Common myeloid progenitor, CD34-positive (primary cell): ENCODE measurements at regions not wholly inside any gene's neighbourhood (a gene's known extent, or its start where the extent isn't known, plus 50 kb on each side); places are given as distances from the start of the nearest gene placed in this dataset.

Experiments
- CTCF ChIA-PET: fragments of 350-600 bp; sonication (Branson Sonifier 250); formaldehyde crosslinking; loops from one replicate; lab custom pipeline; 2021; ENCODE audit warnings: antibody characterized with exemption; lab: Charles Lee
- POLR2A ChIA-PET: fragments of 350-600 bp; sonication (Branson Sonifier 250); formaldehyde crosslinking; loops from one replicate; lab custom pipeline; 2021; ENCODE audit warnings: antibody characterized with exemption; lab: Charles Lee
- DNase-seq, 3 donors: peaks; one replicate each; pipeline versions ENCODE4 v3.0.0 to v3.0.0-alpha.2; 2013
- H3K27ac ChIP-seq, 2 experiments: 1 replicate in 1 of 2; 2 replicates in 1 of 2; pipeline ENCODE4 v1.7.0; 2013; ENCODE audit warnings: inconsistent platforms in 2 of 2, low read length in 2 of 2, mild to moderate bottlenecking in 2 of 2, low read depth in 1 of 2, moderate library complexity in 1 of 2; ENCODE audit not compliant: severe bottlenecking in 2 of 2, insufficient read depth in 1 of 2, poor library complexity in 1 of 2
- H3K27me3 ChIP-seq, 5 experiments: replicated peaks in 2 of 5; 1 replicate in 3 of 5; 2 replicates in 2 of 5; pipeline versions ENCODE4 v1.6.1 to v1.7.0; 2013; ENCODE audit warnings: low read length in 4 of 5, mild to moderate bottlenecking in 2 of 5, moderate library complexity in 2 of 5, inconsistent platforms in 1 of 5; ENCODE audit not compliant: insufficient read depth in 5 of 5, control insufficient read depth in 4 of 5
- H3K36me3 ChIP-seq, 4 experiments: 1 replicate in 2 of 4; 2 replicates in 2 of 4; pipeline versions ENCODE4 v1.6.1 to v1.7.0; 2013; ENCODE audit warnings: low read length in 3 of 4, control low read depth in 1 of 4, mild to moderate bottlenecking in 1 of 4; ENCODE audit not compliant: control insufficient read depth in 4 of 4, insufficient read depth in 4 of 4
- H3K4me1 ChIP-seq, 4 experiments: 1 replicate in 3 of 4; 2 replicates in 1 of 4; pipeline versions ENCODE4 v1.6.1 to v1.7.1; 2013; ENCODE audit warnings: low read length in 3 of 4, mild to moderate bottlenecking in 3 of 4, control low read depth in 1 of 4, inconsistent platforms in 1 of 4, moderate library complexity in 1 of 4; ENCODE audit not compliant: control insufficient read depth in 4 of 4, insufficient read depth in 4 of 4; ENCODE audit errors: control extremely low read depth in 1 of 4
- H3K4me3 ChIP-seq, 7 experiments: 1 replicate in 4 of 7; 2 replicates in 3 of 7; pipeline versions ENCODE4 v1.5.1 to v1.7.0; 2013; ENCODE audit warnings: mild to moderate bottlenecking in 7 of 7, low read length in 6 of 7, moderate library complexity in 6 of 7, inconsistent platforms in 2 of 7, low read depth in 2 of 7, control low read depth in 1 of 7; ENCODE audit not compliant: insufficient read depth in 4 of 7, control insufficient read depth in 1 of 7; ENCODE audit errors: extremely low read depth in 1 of 7
- H3K9me3 ChIP-seq, 5 experiments: 1 replicate in 4 of 5; 2 replicates in 1 of 5; pipeline versions ENCODE4 v1.6.1 to v1.7.1; 2013; ENCODE audit warnings: low read length in 4 of 5, mild to moderate bottlenecking in 2 of 5, inconsistent platforms in 1 of 5, low read depth in 1 of 5, moderate library complexity in 1 of 5; ENCODE audit not compliant: control insufficient read depth in 4 of 5, insufficient read depth in 2 of 5; ENCODE audit errors: control extremely low read depth in 1 of 5
- WGBS: methylation state at CpG from one replicate; pipeline ENCODE4 v1.1.5; 2013; ENCODE audit not compliant: insufficient coverage; 5-methylcytosine and 5-hydroxymethylcytosine counted together

DNA sequence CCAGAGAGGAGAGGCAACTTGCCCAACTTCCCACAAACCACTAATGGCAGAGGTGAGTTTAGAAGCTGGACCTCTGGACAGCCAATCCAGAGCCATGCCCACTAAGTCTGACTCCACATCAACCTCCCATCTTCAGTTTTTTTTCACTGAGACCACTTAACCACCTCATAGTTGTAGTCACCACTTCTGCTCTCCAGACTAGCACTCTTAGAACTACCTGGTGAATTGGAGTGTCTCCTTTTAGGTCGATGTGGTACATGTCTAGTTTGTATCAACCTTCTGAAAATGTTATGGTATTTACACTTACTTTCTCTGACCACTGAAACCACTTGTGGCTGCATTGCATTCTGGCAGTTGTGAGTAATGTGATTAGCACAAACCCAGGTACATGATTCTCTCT, 743.6 kb upstream of the FANCL start:
- CTCF ChIA-PET: no interaction called here
- Histone ChIP-seq H3K4me3 (no peak overlapping the region), H3K4me1 (peaks cover 0 to 10% (median 2%) of the 10 kb centered on the region in 4 experiments), H3K27ac (no peak overlapping the region), H3K36me3 (no peaks in the 10 kb centered on the region), H3K9me3 (no peaks in the 10 kb centered on the region), H3K27me3 (no peaks in the 10 kb centered on the region)
- no CpG with 5 or more reads among the region's 1 CpG for WGBS
- POLR2A ChIA-PET: no interaction called here
- peak in 2 of 3 donors; percentile 8 to 33 for DNase-seq

DNA sequence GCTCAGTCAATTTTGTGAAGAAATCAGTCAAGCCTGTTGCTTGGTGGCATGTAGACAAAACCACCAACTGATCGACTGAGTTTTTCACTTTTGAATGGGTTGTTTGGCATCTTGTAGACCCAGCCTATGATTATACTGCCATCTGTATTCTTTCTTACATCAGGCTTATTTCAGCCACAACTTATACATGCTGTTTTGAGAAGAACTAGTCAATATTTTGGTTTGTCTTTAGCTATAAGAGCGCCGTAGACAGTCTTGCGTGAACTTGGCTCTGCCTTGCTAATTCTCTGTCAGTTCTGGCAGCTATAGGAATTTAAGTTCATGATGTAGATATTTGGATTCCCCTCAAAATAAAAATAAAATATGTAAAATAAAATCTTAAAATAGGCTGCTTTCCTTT, 742.0 kb upstream of the FANCL start:
- WGBS: no CpG with 5 or more reads among the region's 4 CpGs
- no peaks in the 10 kb centered on the region for H3K9me3 ChIP-seq
- no peak overlapping the region for H3K4me3 ChIP-seq
- ChIA-PET POLR2A (no interaction called here), CTCF (no interaction called here)
- no peak for DNase-seq
- no peaks in the 10 kb centered on the region for H3K36me3 ChIP-seq
- no peak overlapping the region for H3K27ac ChIP-seq
- peaks cover 0 to 10% (median 2%) of the 10 kb centered on the region in 4 experiments for H3K4me1 ChIP-seq
- no peaks in the 10 kb centered on the region for H3K27me3 ChIP-seq

DNA sequence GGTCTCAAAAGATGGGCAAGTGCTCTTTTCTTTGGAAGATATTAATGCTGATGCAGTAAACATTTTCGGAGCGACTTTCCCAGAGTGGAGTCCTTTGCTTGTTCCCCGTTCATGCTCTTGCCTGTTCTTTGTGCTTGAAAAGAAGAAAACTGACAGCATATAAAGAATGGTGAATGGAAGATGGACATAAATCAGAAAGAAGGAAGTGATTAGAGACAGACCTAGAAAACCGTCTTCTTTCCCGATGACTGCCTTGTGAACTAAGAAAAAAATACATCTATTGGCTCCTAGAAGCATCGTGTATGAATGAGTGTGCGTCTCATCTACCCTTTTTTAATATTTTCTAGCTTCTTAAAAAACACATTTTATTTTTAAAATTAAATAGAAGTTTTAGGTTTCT, 740.1 kb upstream of the FANCL start:
- ChIA-PET POLR2A (no interaction called here), CTCF (interaction anchor here (0.6 kb wide), 1 partner anchor 9 kb away, joined by 3 read pairs; no protein-coding TSS in a partner anchor)
- no peaks in the 10 kb centered on the region for H3K9me3 ChIP-seq
- H3K27ac ChIP-seq: no peak overlapping the region
- no peaks in the 10 kb centered on the region for H3K27me3 ChIP-seq
- H3K4me3 ChIP-seq: no peak overlapping the region
- peak in 2 of 3 donors; percentile 16 to 26 for DNase-seq
- peaks cover 0 to 10% (median 2%) of the 10 kb centered on the region in 4 experiments for H3K4me1 ChIP-seq
- no peaks in the 10 kb centered on the region for H3K36me3 ChIP-seq
- 47% methylated on average over 4 of the region's 7 CpGs for WGBS

DNA sequence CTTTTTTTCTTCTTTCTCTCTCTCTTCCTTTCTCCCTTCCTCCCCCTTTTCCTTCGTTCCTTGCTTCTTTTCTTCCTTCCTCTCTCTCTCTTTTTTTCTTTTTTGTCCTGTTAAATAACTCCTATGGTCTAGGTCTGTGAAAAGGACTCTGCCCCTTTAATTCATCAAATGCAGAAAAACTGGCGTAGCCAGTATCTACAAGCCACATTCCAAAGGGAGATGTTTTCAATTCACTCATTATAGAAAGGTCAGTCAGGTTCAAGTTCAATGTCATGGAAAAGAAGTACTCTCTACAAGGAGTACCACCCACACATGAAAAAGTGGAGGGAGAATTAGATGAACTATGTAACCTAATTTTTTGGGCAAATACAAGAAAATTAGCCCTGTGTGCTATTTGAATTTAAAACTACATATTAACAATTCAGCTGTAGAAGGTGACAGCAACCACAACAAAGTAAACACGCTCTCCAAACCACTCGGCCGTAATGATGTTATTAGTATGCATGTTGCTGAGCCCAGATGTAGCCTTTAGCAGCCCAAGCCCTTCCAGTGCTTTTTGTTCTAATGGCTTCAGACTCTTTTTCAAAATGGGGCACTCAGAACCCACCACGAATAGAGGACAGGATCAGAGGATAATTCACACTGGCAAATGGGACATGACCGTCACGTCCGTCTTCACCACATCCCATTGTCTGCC, 735.4 kb upstream of the FANCL start:
- 97% methylated on average over 4 of the region's 9 CpGs for WGBS
- Histone ChIP-seq H3K9me3 (no peaks in the 10 kb centered on the region), H3K27ac (no peak overlapping the region), H3K36me3 (no peaks in the 10 kb centered on the region), H3K4me3 (no peak overlapping the region), H3K4me1 (peaks cover 0 to 4% (median 2%) of the 10 kb centered on the region in 4 experiments), H3K27me3 (no peaks in the 10 kb centered on the region)
- ChIA-PET POLR2A (no interaction called here), CTCF (no interaction called here)
- no peak for DNase-seq

DNA sequence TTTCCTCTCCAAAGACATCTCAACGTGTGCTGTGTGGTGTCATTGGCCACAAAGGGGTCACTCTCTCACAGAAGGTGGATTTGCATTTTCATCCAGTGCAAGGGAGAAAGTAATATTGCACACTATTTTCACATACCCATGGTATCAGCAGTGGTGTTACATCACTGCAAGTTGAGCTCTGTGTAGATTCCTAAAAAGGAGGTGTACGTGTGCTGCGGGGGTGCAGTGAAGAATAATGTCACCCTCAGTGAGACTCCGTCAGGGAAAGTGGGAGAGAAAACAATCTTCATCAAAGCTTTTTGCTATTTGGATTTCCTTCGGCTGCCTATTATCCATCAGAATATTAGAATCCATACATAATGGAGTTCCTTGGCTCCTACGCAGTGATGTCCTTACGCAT, 733.8 kb upstream of the FANCL start:
- Histone ChIP-seq H3K4me3 (no peak overlapping the region), H3K27me3 (no peaks in the 10 kb centered on the region), H3K27ac (no peak overlapping the region), H3K9me3 (no peaks in the 10 kb centered on the region), H3K4me1 (no peaks in the 10 kb centered on the region), H3K36me3 (no peaks in the 10 kb centered on the region)
- POLR2A ChIA-PET: no interaction called here
- CTCF ChIA-PET: no interaction called here
- no peak for DNase-seq
- WGBS: 100% methylated on average over 5 of the region's 7 CpGs

DNA sequence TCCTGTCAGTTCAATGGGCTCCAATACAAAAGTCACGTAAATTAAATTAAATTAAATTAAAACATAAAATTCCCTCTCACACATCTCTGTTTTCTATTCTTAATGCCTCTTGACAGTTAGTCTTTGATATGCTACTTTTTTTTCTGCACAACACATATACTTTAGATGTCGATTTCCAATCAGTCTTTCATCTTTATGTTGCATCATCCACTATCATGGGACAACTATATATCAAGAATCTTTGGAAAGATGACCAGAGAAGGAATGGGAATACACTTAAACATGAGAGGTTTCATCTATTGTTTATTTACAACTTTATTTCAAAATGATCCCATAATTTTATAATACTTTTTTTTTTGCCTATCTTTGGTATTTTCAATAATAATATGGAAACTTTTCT, 733.3 kb upstream of the FANCL start:
- ChIA-PET POLR2A (interaction anchor here (0.8 kb wide), 1 partner anchor 21 kb away, joined by 3 read pairs; no protein-coding TSS in a partner anchor), CTCF (no interaction called here)
- Histone ChIP-seq H3K27ac (no peak overlapping the region), H3K9me3 (no peaks in the 10 kb centered on the region), H3K4me1 (no peaks in the 10 kb centered on the region), H3K36me3 (no peaks in the 10 kb centered on the region), H3K4me3 (no peak overlapping the region), H3K27me3 (no peaks in the 10 kb centered on the region)
- WGBS: 100% methylated on average over 1 of the region's 2 CpGs
- no peak for DNase-seq

DNA sequence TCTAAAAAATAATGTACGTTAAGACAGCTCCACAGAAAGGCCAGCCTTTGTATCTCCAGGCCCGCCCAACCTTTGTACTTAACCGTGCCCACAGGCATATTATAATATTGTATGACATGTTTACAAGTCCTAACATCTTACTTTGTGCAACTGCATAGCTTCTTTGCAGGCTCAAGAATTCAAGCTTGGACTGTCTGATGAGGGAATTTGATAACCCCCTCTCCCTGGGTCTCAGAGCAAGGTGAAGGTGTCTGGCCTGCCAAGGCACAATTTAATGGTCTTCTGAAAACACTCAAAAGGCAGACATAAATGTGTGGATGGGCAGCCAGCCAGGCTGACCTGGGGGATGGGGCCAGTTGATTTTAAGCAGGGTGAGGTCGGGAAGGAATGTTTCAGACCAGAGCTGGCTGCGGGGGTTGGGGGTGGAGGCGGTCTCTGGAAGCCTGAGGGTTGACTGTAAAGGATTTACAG, 732.7 kb upstream of the FANCL start:
- H3K27ac ChIP-seq: no peak overlapping the region
- DNase-seq: no peak

More for the DNA sequence above, 732.7 kb upstream of the FANCL start:
- 80% methylated on average over 1 of the region's 6 CpGs for WGBS
- Histone ChIP-seq H3K9me3 (no peaks in the 10 kb centered on the region), H3K36me3 (no peaks in the 10 kb centered on the region), H3K4me3 (no peak overlapping the region), H3K27me3 (no peaks in the 10 kb centered on the region), H3K4me1 (no peaks in the 10 kb centered on the region)
- ChIA-PET POLR2A (interaction anchor here (0.8 kb wide), 1 partner anchor 22 kb away, joined by 3 read pairs; no protein-coding TSS in a partner anchor), CTCF (no interaction called here)
